Stimulated activated naive CD8-positive, alpha-beta T cell treated with anti-CD3 and anti-CD28 coated beads, Interleukin-15, Interleukin-2, amounts not matched to agents 100 ng/mL and 50 ng/mL, for 24 hours (primary cell): ENCODE measurements at regions not wholly inside any gene's neighbourhood (a gene's known extent, or its start where the extent isn't known, plus 50 kb on each side); places are given as distances from the start of the nearest gene placed in this dataset.
"Not testable (repeated sequence)": the region's sequence is repeated elsewhere in the genome, so short reads cannot be mapped to it uniquely, and the experiment has no call there.

Experiments
- H3K27ac Mint-ChIP-seq: one replicate; pipeline ENCODE4 v1.8.0; 2021; ENCODE audit warnings: mild to moderate bottlenecking, mixed read lengths
- H3K27me3 Mint-ChIP-seq: one replicate; pipeline ENCODE4 v1.8.0; 2021; ENCODE audit warnings: mixed read lengths
- H3K36me3 Mint-ChIP-seq: one replicate; pipeline ENCODE4 v1.8.0; 2021; ENCODE audit warnings: low read depth, mixed read lengths
- H3K4me1 Mint-ChIP-seq: one replicate; pipeline ENCODE4 v1.8.0; 2021; ENCODE audit warnings: low read depth, mixed read lengths
- H3K4me3 Mint-ChIP-seq: one replicate; pipeline ENCODE4 v1.8.0; 2021; ENCODE audit warnings: mild to moderate bottlenecking, mixed read lengths
- H3K9me3 Mint-ChIP-seq: one replicate; pipeline ENCODE4 v1.8.0; 2021; ENCODE audit warnings: mixed read lengths

DNA sequence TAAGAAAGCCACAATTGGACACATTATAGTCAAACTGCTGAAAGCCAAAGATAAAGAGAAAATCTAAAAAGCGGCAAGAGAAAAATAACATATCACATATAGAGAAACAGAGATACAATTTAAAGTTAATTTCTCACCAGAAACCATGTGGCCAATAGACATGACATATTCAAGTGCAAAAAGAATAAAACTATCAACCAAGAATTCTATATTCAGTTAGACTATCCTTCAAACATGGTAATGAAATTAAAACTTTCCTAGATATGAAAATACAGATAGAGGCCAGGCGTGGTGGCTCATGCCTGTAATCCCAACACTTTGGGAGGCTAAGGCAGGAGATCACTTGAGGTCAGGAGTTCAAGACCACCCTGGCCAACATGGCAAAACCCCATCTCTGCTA lies 129.1 kb upstream of the RNF32 start:
- Mint-ChIP-seq H3K27me3 (no peaks in the 10 kb centered on the region), H3K9me3 (peaks cover 27% of the 10 kb centered on the region), H3K4me1 (no peaks in the 10 kb centered on the region)

DNA sequence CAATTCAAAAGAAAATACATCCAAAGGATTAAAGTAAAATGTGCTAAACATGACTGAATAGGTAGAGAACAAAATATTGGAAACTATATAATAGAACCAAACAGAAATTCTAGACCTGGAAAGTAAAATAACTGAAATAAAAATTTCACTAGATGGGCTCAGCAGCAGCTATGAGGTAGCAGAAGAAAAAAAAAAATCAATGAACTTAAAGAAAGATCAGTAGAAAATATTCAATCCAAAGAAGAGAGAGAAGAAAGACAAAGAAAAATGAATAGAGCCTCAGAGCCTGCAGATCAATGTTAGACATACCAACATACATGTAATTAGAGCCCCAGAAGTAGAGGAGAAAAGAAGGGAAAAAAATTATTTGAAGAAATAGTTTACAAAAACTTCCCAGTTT lies 129.6 kb upstream of the RNF32 start:
- Mint-ChIP-seq H3K4me3 (no peak overlapping the region), H3K27me3 (no peaks in the 10 kb centered on the region), H3K4me1 (no peaks in the 10 kb centered on the region), H3K36me3 (peaks cover 6% of the 10 kb centered on the region), H3K9me3 (peaks cover 25% of the 10 kb centered on the region), H3K27ac (no peak overlapping the region)

More for the DNA sequence above, 129.1 kb upstream of the RNF32 start:
- H3K27ac Mint-ChIP-seq = no peak overlapping the region
- no peak overlapping the region for H3K4me3 Mint-ChIP-seq
- H3K36me3 Mint-ChIP-seq = peaks cover 6% of the 10 kb centered on the region

DNA sequence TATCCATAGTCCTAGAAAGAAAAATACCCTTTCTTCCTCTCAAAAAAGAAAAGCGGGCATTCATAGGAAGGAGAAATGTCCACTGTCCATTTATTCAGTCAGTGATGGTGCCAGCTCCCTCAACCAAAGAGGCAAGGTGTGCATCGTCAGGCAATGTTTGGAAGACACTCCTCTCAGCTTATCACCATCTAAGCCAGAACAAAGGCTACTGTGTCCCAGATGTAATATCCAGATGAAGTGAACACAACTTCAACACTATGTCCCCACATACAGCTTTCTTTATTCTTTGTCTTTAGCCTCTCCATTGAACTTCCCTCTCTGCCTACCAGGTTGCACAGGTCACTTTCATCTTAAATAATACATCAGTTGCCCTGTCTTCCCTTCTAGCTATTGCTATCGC lies 131.4 kb upstream of the RNF32 start:
- Mint-ChIP-seq H3K27me3 (peaks cover 4% of the 10 kb centered on the region), H3K4me1 (no peaks in the 10 kb centered on the region), H3K9me3 (peaks cover 25% of the 10 kb centered on the region), H3K36me3 (peaks cover 6% of the 10 kb centered on the region), H3K4me3 (no peak overlapping the region), H3K27ac (no peak overlapping the region)

DNA sequence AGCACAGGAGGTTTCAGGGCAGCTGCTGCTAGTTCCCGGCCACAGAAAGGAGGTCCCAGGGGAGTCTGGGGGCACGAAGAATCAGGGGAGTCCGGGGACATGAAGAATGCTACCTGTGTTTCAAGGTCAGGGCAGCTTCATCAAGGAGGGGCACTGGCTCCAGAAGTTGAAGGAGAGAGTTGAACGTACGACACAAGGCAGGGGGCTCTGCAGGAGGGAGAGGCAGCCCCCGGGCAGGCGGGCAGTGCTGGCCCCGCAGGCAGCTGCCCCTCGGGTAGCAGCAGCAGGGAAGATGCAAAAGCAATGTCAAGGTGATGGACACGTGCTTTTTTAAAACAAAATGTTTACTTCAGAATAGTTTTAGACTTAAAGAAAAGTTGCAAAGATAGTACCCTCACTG lies 134.7 kb upstream of the RNF32 start:
- no peaks in the 10 kb centered on the region for H3K4me1 Mint-ChIP-seq
- H3K36me3 Mint-ChIP-seq = peaks cover 1% of the 10 kb centered on the region
- peaks cover 20% of the 10 kb centered on the region for H3K9me3 Mint-ChIP-seq
- H3K27ac Mint-ChIP-seq = no peak overlapping the region
- peaks cover 4% of the 10 kb centered on the region for H3K27me3 Mint-ChIP-seq
- H3K4me3 Mint-ChIP-seq = no peak overlapping the region

DNA sequence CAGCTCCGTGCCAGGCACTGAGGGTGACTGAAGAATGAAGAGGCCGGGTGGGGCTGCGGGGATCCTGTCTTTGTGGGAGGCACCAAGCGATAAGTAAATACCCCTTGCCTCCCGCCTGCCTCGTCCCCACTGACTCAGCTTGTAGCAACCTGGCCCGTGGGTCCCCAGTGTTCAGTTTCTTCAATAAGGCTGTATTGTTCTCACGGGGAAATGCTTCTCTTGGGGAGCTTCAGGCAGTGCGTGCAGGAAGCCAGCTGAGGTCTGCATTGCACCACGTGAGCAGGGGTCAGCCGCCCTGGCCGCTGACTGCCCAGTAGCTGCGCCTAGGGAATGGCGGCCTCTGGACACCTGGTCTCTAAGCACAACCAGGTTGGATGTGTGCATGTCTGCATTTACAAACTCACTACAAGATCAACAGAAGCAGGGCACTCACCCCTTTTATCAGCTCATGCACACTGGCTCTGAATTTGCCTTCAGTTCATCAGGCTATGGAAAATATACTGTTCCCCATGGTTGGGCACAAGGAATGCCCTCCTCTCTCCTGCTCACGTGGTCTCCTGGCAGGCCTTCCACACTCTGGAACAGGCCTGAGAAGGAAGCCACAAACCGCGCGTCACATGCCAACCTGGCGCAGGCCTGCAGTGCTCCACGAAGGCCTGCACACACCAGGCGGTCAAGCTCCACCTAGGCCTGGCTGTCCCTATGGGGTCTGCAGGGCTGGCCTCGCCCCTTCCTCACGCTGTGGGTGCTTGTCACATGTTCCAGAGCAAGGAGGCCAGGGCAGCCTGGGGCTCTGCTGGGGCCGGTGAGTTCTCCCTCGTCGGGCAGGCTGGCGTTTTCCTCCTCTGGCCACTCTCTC lies 135.7 kb upstream of the RNF32 start:
- Mint-ChIP-seq H3K9me3 (peaks cover 11% of the 10 kb centered on the region), H3K27me3 (peaks cover 4% of the 10 kb centered on the region), H3K36me3 (no peaks in the 10 kb centered on the region), H3K4me1 (no peaks in the 10 kb centered on the region), H3K4me3 (no peak overlapping the region), H3K27ac (no peak overlapping the region)

- H3K27me3 Mint-ChIP-seq = peaks cover 4% of the 10 kb centered on the region
- H3K36me3 Mint-ChIP-seq = no peaks in the 10 kb centered on the region
- no peaks in the 10 kb centered on the region for H3K4me1 Mint-ChIP-seq
- no peak overlapping the region for H3K27ac Mint-ChIP-seq
- peaks cover 3% of the 10 kb centered on the region for H3K9me3 Mint-ChIP-seq
- no peak overlapping the region for H3K4me3 Mint-ChIP-seq
These were observed 136.6 kb upstream of the RNF32 start for GRCh38 chr7:156504006-156504405.

DNA sequence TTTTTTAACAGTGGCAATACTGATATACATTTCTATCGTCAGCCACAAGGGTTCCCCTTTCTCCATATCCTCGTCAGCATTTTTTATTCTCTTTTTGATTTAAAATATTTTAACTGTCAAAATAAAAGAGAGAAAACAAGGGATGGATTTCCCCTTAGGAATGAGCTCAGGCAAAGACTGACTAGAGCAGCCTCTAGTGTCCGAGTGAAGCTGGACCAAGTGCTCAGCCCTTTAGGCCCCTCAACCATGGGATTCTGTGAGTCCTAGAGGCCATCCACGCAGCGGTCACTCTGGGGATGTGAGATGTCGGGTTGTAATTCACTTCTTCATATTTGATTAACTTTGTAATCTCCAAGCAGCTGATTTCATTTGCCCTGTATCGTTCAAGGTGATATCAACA lies 137.4 kb upstream of the RNF32 start:
- H3K9me3 Mint-ChIP-seq = no peaks in the 10 kb centered on the region
- no peak overlapping the region for H3K27ac Mint-ChIP-seq
- H3K4me1 Mint-ChIP-seq = no peaks in the 10 kb centered on the region
- peaks cover 4% of the 10 kb centered on the region for H3K27me3 Mint-ChIP-seq
- no peak overlapping the region for H3K4me3 Mint-ChIP-seq
- no peaks in the 10 kb centered on the region for H3K36me3 Mint-ChIP-seq

GRCh38 chr7:156501815-156502214 lies 138.8 kb upstream of the RNF32 start:
- not testable (repeated sequence) for H3K27me3 Mint-ChIP-seq, H3K4me1 Mint-ChIP-seq, H3K4me3 Mint-ChIP-seq, H3K27ac Mint-ChIP-seq, H3K9me3 Mint-ChIP-seq, H3K36me3 Mint-ChIP-seq

DNA sequence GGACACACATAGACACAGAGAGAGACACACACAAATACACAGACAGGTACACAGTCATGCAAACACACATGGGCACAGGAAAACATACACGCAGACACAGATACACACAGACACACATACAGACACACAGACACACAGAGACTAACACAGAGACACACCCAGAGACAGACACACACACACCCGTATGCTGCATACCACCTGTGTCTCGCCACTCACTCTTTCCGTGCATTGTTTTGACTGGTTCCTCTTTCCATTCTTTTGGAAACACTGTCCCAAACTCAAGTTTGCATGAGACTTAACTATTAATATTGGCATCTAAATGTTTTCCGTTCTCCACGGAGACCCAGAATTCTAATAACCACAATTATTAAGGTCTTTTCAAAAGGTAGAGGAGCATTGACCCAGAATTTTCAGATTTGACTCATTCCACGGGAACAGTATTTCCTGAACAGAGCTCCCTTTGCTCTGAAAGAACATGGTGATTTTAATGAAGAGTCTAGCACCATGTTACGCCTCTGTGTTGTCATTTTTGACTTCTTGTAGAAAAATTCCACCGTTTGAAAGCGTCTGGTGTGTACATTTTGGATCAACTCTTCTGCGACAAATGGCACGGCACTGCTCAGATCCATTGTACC lies 141.2 kb upstream of the RNF32 start:
- Mint-ChIP-seq H3K9me3 (no peaks in the 10 kb centered on the region), H3K4me3 (no peak overlapping the region), H3K36me3 (no peaks in the 10 kb centered on the region), H3K27me3 (no peaks in the 10 kb centered on the region), H3K27ac (no peak overlapping the region), H3K4me1 (no peaks in the 10 kb centered on the region)

DNA sequence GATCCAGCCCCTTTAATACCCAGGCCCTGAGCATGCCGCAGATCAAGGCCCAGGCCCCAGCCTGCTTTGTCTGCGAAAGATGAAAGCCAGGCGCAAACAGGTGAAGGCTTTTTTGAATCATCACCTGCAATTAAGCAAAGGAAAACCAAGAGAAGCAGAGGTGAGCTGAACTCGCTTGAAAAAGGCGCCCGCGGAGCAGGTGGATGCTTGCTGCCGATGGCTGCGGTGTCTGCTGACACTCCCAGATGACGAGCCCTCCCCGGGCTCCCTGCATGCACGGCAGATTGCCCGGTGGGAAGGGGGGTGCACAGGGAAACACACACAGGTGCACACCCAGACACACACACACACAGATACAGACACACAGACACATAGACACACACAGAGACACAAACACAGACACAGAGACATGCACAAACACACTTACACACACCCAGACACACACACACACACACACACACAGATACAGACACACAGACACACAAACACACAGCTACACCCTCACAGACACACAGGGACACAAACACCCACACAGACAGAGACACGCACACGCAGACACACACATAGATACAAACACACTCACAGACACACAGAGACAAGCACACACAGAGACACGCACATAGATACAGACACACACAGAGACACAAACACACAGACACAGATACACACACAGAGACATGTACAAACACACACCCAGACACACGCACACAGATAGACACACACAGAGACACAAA lies 142.6 kb upstream of the RNF32 start:
- H3K9me3 Mint-ChIP-seq = no peaks in the 10 kb centered on the region
- H3K27ac Mint-ChIP-seq = no peak overlapping the region
- no peaks in the 10 kb centered on the region for H3K36me3 Mint-ChIP-seq
- no peaks in the 10 kb centered on the region for H3K27me3 Mint-ChIP-seq
- no peaks in the 10 kb centered on the region for H3K4me1 Mint-ChIP-seq
- no peak overlapping the region for H3K4me3 Mint-ChIP-seq

DNA sequence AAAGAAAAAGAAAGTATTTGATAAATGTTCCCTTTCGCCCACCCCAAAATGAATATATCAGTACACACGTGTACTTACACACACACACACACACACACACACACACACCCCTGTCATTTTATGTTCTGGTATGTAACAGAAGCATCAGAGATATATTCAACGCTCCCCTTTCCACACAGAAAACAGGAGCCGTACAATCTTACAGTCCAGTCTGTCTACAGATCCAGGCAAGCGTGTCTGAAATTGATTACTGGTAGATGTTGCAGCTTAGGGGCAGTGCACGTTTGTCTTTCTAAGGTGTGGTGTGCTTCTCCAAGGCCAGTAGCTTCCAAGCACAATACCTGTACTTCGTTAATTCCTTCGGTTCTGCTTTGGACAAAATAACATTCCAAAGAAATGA lies 143.7 kb upstream of the RNF32 start:
- no peaks in the 10 kb centered on the region for H3K9me3 Mint-ChIP-seq
- H3K36me3 Mint-ChIP-seq = no peaks in the 10 kb centered on the region
- H3K27ac Mint-ChIP-seq = no peak overlapping the region
- no peaks in the 10 kb centered on the region for H3K27me3 Mint-ChIP-seq
- H3K4me1 Mint-ChIP-seq = no peaks in the 10 kb centered on the region
- H3K4me3 Mint-ChIP-seq = no peak overlapping the region

DNA sequence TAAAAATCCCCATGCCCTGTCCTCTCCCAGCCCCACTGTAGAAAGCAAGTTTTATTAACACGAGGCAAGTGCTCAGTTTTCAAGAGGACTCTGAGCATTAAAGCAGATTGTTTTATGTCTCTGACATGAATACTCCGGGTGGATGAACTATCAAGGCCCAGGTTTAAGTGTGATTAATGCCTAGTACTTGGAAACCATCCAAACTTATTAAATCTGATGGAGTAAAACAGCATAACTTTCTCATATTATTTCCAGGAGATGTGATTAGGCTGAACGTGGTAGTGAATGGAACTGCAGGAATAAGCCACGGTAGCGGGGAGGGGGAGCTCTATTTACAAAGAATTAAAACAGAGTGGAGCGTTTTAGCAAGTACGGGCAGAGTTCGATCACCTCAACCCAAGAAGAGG lies 144.2 kb upstream of the RNF32 start:
- no peak overlapping the region for H3K27ac Mint-ChIP-seq
- H3K36me3 Mint-ChIP-seq = no peaks in the 10 kb centered on the region
- no peaks in the 10 kb centered on the region for H3K4me1 Mint-ChIP-seq
- no peaks in the 10 kb centered on the region for H3K27me3 Mint-ChIP-seq
- no peak overlapping the region for H3K4me3 Mint-ChIP-seq
- H3K9me3 Mint-ChIP-seq = no peaks in the 10 kb centered on the region

GRCh38 chr7:156494960-156495359 lies 145.6 kb upstream of the RNF32 start:
- Mint-ChIP-seq H3K4me3 (no peak overlapping the region), H3K27me3 (no peaks in the 10 kb centered on the region), H3K27ac (no peak overlapping the region), H3K9me3 (no peaks in the 10 kb centered on the region), H3K36me3 (no peaks in the 10 kb centered on the region), H3K4me1 (no peaks in the 10 kb centered on the region)

- no peaks in the 10 kb centered on the region for H3K9me3 Mint-ChIP-seq
- H3K4me3 Mint-ChIP-seq = no peak overlapping the region
- no peak overlapping the region for H3K27ac Mint-ChIP-seq
These were observed 146.6 kb upstream of the RNF32 start for GRCh38 chr7:156493942-156494341.

DNA sequence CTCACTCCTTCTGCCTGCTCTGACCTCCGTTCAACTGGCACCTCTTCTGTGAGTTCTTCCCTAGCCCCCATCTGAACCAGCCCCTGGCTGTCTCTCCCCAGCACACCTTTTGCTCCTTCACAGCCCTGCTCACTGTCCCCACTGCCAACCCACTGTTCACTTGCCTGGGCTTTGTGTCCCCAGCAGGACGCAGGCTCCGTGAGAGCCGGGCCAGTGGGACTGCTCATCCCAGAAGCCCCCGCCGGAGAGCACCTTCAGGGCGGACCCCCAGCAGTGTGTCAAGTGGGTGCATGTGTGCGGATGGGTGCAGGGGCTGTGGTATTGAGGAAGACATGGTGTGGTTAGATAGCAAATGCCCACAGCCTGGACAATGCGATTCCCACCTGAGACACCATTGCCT lies 148.4 kb upstream of the RNF32 start:
- H3K27ac Mint-ChIP-seq = no peak overlapping the region
- H3K4me3 Mint-ChIP-seq = no peak overlapping the region
- H3K4me1 Mint-ChIP-seq = no peaks in the 10 kb centered on the region
- peaks cover 7% of the 10 kb centered on the region for H3K27me3 Mint-ChIP-seq
- no peaks in the 10 kb centered on the region for H3K36me3 Mint-ChIP-seq
- no peaks in the 10 kb centered on the region for H3K9me3 Mint-ChIP-seq

More at GRCh38 chr7:156493942-156494341, 146.6 kb upstream of the RNF32 start:
- Mint-ChIP-seq H3K27me3 (no peaks in the 10 kb centered on the region), H3K4me1 (no peaks in the 10 kb centered on the region), H3K36me3 (no peaks in the 10 kb centered on the region)
